ENCODE measurements at regions not wholly inside any gene's neighbourhood (a gene's known extent, or its start where the extent isn't known, plus 50 kb on each side); places are given as distances from the start of the nearest gene placed in this dataset.
A peak's percentile ranks its signal among the peaks of the same experiment; 100 is the strongest.

DNA sequence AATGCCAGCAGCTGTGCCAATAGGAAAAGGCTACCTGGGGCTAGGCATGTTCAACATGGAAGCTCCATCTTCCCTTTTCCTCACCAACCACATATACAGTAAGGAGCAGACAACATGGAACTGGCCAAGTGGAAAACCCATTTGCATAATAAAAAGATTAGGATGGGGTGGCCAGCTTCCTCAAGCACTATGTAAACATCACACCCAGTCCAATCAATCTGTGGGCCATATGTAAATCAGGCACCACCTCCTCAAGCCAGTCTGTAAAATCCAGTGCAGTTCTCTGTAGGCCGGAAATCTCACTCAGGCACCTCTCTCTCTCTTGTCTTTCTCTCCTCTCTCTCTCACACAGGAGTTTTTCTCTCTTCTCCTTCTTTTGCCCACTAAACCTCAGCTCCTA is 360.2 kb upstream of the GRIA1 start:
- Histone ChIP-seq H3K4me1 (peaks cover 0 to 7% (median 0%) of the 10 kb centered on the region in 9 donors), H3K4me3 (no peak overlapping the region), H3K9me3 (peaks cover 0 to 5% (median 0%) of the 10 kb centered on the region in 11 donors), H3K27me3 (no peaks in the 10 kb centered on the region), H3K36me3 (no peaks in the 10 kb centered on the region), H3K27ac (no peak overlapping the region)
- DNase-seq (no peak), ATAC-seq (no peak)
- intact Hi-C loops (cut with DNase I) = no loop called here
- TF ChIP-seq, protein P1, sequence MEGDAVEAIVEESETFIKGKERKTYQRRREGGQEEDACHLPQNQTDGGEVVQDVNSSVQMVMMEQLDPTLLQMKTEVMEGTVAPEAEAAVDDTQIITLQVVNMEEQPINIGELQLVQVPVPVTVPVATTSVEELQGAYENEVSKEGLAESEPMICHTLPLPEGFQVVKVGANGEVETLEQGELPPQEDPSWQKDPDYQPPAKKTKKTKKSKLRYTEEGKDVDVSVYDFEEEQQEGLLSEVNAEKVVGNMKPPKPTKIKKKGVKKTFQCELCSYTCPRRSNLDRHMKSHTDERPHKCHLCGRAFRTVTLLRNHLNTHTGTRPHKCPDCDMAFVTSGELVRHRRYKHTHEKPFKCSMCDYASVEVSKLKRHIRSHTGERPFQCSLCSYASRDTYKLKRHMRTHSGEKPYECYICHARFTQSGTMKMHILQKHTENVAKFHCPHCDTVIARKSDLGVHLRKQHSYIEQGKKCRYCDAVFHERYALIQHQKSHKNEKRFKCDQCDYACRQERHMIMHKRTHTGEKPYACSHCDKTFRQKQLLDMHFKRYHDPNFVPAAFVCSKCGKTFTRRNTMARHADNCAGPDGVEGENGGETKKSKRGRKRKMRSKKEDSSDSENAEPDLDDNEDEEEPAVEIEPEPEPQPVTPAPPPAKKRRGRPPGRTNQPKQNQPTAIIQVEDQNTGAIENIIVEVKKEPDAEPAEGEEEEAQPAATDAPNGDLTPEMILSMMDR (IDR thresholded peaks at IDR 0.05) = no peak
- WGBS, 2 donors = 77 to 86% methylated on average over 1 of the region's 1 CpG

DNA sequence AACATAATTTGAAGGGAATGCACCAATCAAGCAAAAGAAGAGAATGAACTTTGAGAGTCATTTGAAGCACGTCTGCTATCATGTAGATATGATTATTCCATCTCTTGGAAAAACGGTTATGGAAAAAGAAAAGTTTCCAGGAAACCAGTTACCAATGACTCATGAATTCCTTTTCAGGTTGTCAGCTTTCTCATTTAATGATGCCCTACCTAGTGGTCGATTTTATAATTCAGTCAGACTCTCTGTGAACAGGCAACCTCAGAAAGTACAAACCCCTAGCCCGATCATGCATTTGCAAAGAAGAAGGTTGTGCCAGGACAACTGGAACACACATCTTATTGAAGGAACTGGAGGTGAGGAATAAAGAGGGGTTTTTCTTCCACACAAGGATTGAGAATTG is 355.1 kb upstream of the GRIA1 start:
- Histone ChIP-seq H3K27me3 (no peaks in the 10 kb centered on the region), H3K36me3 (no peaks in the 10 kb centered on the region), H3K9me3 (peaks cover 0 to 5% (median 0%) of the 10 kb centered on the region in 11 donors), H3K4me3 (no peak overlapping the region), H3K4me1 (peaks cover 0 to 7% (median 0%) of the 10 kb centered on the region in 9 donors), H3K27ac (no peak overlapping the region)
- no peak for ATAC-seq
- 45 to 46% methylated on average over 4 of the region's 4 CpGs for WGBS, 2 donors
- no peak for DNase-seq
- intact Hi-C loops (cut with DNase I) = no loop called here
- TF ChIP-seq, protein P1 (IDR thresholded peaks at IDR 0.05) = no peak

DNA sequence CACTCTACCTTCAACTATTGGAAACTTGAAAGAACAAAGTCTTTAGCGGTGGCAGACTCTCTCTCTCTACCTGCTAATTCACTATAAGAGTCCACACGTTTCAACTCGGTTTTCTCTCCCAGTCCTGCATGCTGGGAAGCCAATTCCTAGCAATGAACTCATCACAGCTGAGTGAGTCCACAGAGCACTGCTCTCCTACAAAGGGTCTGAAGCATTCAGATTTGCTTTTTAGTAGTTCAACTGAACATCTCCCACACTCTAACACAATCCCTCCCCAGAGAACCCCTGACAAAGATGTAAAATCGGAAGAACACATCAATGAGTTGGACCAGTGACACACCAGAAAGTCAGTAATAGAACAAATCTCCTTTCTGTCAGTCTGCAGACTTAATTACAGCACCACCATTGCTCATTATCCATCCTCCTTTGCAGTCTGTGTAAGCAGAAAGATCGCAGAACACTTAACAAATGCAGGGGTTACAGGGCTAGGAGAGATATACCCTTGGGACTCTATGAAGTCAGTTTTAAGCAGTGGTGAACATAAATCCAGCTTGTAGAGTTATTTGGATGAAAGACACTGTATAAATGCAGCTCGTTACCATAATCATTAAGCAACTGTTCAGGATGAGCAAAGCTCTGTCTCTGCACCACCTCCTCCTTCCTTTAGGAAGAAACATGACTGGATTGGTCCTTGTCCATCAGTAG is 353.4 kb upstream of the GRIA1 start:
- Histone ChIP-seq H3K27ac (no peak overlapping the region), H3K4me3 (no peak overlapping the region), H3K27me3 (no peaks in the 10 kb centered on the region), H3K4me1 (peaks cover 0 to 7% (median 0%) of the 10 kb centered on the region in 9 donors), H3K9me3 (peaks cover 0 to 5% (median 0%) of the 10 kb centered on the region in 11 donors), H3K36me3 (no peaks in the 10 kb centered on the region)
- intact Hi-C loops (cut with DNase I) = no loop called here
- DNase-seq (no peak), ATAC-seq (no peak)
- TF ChIP-seq, protein P1 (IDR thresholded peaks at IDR 0.05) = no peak
- WGBS, 2 donors = 60 to 64% methylated on average over 6 of the region's 6 CpGs

DNA sequence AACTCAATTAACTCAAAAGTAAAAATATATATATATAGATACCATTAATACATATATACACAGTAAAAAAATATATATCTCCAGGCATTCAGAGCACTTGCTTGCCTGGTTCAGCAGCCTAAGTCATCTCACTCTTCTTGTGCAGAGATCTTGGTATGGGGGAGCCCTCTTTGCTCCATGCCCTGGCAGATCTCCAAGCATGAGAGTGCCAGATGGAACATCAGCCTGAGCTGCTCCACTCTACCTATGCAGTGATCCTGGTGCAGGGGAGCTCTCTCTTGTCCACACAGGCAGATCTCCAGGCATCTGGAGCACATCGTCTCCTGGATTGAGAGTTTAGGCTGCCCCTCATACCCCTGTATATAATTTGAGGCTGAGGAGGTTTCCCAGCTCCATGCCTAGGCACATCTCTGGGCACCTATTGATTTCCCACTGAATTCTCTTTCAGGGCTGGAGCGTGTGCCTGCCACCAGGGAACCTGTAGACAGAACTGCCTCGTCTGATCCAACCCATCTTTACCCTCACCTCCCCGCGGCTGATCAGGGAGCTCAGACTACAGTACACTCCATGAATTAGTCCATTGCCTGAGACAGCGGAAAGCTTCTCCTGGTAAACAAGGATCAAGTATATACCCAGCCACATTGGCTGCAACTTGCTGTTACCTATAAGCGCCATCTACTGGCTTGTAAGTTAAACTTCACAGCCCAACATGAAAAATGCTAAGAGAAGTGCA is 342.4 kb upstream of the GRIA1 start:
- H3K4me3 ChIP-seq = no peak overlapping the region
- H3K36me3 ChIP-seq = no peaks in the 10 kb centered on the region
- TF ChIP-seq, protein P1 (IDR thresholded peaks at IDR 0.05) = peak; percentile 32 to 75 (median 65)
- intact Hi-C loops (cut with DNase I) = loop anchor here (1.0 to 10.0 kb wide), 6 partner anchors 586 to 616 kb away; no protein-coding TSS in a partner anchor
- peak in 6 of 8 donors; percentile 38 to 82 (median 60) for ATAC-seq
- peaks cover 0 to 29% (median 14%) of the 10 kb centered on the region in 11 donors for H3K9me3 ChIP-seq
- no peak overlapping the region for H3K27ac ChIP-seq
- no peak for DNase-seq
- H3K27me3 ChIP-seq = peaks cover 0 to 5% (median 0%) of the 10 kb centered on the region in 7 donors
- 24 to 28% methylated on average over 7 of the region's 7 CpGs for WGBS, 2 donors
- no peaks in the 10 kb centered on the region for H3K4me1 ChIP-seq

Data from heart right ventricle (tissue), 16 donors.